Lower lobe of right lung (tissue), 2 donors: ENCODE measurements at regions not wholly inside any gene's neighbourhood (a gene's known extent, or its start where the extent isn't known, plus 50 kb on each side); places are given as distances from the start of the nearest gene placed in this dataset.

ENCODE experiments used
- ATAC-seq, 2 donors: fragments of 200-7000 bp; cut with Tn5 transposase; one replicate each; pipeline ENCODE4 v1.9.1; 2020 to 2022; ENCODE audit warnings: mild to moderate bottlenecking in 2 of 2, moderate library complexity in 2 of 2
- DNase-seq: peaks from one replicate; pipeline ENCODE4 v3.0.0-alpha.2; 2020
- H3K27ac ChIP-seq: fragments of 200-600 bp; one replicate; pipeline ENCODE4 v1.8.0; 2022
- H3K27me3 ChIP-seq: fragments of 200-600 bp; one replicate; pipeline ENCODE4 v1.8.0; 2022; ENCODE audit warnings: low read depth
- H3K36me3 ChIP-seq: fragments of 200-600 bp; one replicate; pipeline ENCODE4 v1.8.0; 2022; ENCODE audit warnings: mild to moderate bottlenecking
- H3K4me1 ChIP-seq: fragments of 200-600 bp; one replicate; pipeline ENCODE4 v1.8.0; 2022
- H3K4me3 ChIP-seq: fragments of 200-600 bp; one replicate; pipeline ENCODE4 v1.8.0; 2022; ENCODE audit warnings: mild to moderate bottlenecking
- H3K9me3 ChIP-seq: fragments of 200-600 bp; one replicate; pipeline ENCODE4 v1.8.0; 2022
- CTCF ChIP-seq: fragments of 200-600 bp; IDR thresholded peaks from one replicate; pipeline ENCODE4 v1.8.0; 2022; ENCODE audit warnings: antibody characterized with exemption, mild to moderate bottlenecking
- intact Hi-C: fragments of 100-400 bp; cut with DNase I; formaldehyde crosslinking; loops from one replicate; pipeline ENCODE4 v1.11.0; 2022
- donor health status: DM: no; HTN: yes; CAD: no; lungs with severe emphysema.

- no peaks in the 10 kb centered on the region for H3K9me3 ChIP-seq
- no peak overlapping the region for H3K4me3 ChIP-seq
- H3K36me3 ChIP-seq = no peaks in the 10 kb centered on the region
- DNase-seq = no peak
- ATAC-seq = peak; percentile 60 to 71
- intact Hi-C loops = no loop called here
- H3K4me1 ChIP-seq = peaks cover 26% of the 10 kb centered on the region
- H3K27ac ChIP-seq = peak overlapping the region; percentile 62
- H3K27me3 ChIP-seq = no peaks in the 10 kb centered on the region
- TF ChIP-seq CTCF = no peak
These were observed 107.7 kb upstream of the ERRFI1 start for GRCh38 chr1:8133657-8134430.

DNA sequence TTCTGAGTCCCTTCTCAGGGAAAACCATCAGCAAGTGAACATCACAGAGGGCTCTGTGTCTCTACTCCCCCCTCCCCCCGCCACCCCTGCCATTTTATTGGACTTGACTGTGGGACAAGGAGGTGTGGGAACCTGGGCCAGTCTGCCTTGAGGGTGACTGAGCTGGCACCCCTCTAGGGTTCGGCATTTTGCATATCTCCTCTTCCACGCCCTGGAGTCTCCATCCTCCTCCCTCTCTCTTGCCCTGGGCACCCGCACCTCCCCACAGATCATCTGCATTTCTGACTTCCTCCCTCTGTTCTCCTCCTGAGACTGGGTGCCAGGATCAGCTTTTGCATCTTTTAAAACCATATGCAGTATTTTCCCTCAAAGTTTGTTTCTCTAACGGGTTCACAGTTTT, 107.1 kb upstream of the ERRFI1 start:
- DNase-seq (no peak), ATAC-seq (no peak)
- Histone ChIP-seq H3K36me3 (no peaks in the 10 kb centered on the region), H3K4me1 (peaks cover 24% of the 10 kb centered on the region), H3K27ac (peak overlapping the region; percentile 62), H3K9me3 (no peaks in the 10 kb centered on the region), H3K27me3 (no peaks in the 10 kb centered on the region), H3K4me3 (no peak overlapping the region)
- intact Hi-C loops = no loop called here
- TF ChIP-seq CTCF = no peak

DNA sequence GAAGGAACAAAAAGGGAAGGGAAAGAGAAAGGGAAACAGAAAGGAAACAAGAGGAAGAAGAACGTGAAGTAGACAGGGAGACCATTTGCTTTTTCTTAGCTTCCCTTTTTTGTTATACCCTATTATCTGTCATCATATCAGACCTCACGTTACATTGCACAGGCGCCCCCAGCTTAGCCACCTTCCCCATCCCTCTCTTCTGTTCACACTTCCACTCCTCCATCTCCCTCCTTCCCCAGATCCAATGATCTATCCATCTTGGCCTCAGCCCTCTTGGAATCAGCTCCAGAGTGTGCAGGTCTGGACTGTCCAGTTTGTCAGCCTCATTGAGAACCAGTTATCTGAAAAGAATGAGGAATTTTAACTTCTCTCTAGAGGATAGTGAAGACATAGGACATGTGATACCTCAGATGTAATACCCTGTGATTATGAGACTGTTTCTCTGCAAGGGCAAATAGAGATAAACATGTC, 101.1 kb upstream of the ERRFI1 start:
- intact Hi-C loops = no loop called here
- no peaks in the 10 kb centered on the region for H3K9me3 ChIP-seq
- peak overlapping the region; percentile 71 for H3K27ac ChIP-seq
- peaks cover 5% of the 10 kb centered on the region for H3K4me1 ChIP-seq
- H3K36me3 ChIP-seq = no peaks in the 10 kb centered on the region
- no peak for DNase-seq
- ATAC-seq = peak; percentile 63 to 75
- H3K4me3 ChIP-seq = no peak overlapping the region
- no peaks in the 10 kb centered on the region for H3K27me3 ChIP-seq
- no peak for TF ChIP-seq CTCF

GRCh38 chr1:8122477-8123407, 96.6 kb upstream of the ERRFI1 start:
- TF ChIP-seq CTCF = no peak
- Histone ChIP-seq H3K9me3 (no peaks in the 10 kb centered on the region), H3K4me3 (no peak overlapping the region), H3K36me3 (no peaks in the 10 kb centered on the region), H3K27me3 (no peaks in the 10 kb centered on the region), H3K27ac (peak overlapping the region; percentile 80), H3K4me1 (peaks cover 37% of the 10 kb centered on the region)
- ATAC-seq (no peak), DNase-seq (no peak)
- intact Hi-C loops = no loop called here

DNA sequence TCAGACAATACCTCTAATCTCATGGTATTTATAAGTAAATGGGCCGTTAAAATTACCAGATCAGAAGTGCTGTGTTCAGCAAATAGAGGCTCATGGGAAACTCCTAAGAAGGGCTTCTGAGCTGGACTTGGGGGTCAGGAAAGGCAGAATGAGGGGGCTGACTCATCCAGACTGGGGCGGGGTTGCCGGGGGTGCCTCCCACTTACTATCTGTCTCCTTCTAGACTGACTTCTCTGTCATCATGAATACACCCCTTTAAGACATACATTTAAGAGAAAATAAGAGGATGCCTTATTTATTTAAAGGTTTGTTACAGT, 96.0 kb upstream of the ERRFI1 start:
- peak overlapping the region; percentile 80 for H3K27ac ChIP-seq
- H3K27me3 ChIP-seq = no peaks in the 10 kb centered on the region
- no peaks in the 10 kb centered on the region for H3K36me3 ChIP-seq
- no peaks in the 10 kb centered on the region for H3K9me3 ChIP-seq
- ATAC-seq = no peak
- H3K4me3 ChIP-seq = no peak overlapping the region
- TF ChIP-seq CTCF = no peak
- no peak for DNase-seq
- peaks cover 42% of the 10 kb centered on the region for H3K4me1 ChIP-seq
- intact Hi-C loops = no loop called here
